Thyroid gland (tissue), 4 donors: ENCODE measurements at regions not wholly inside any gene's neighbourhood (a gene's known extent, or its start where the extent isn't known, plus 50 kb on each side); places are given as distances from the start of the nearest gene placed in this dataset.

Experiments
- DNase-seq, 2 donors: peaks; one replicate each; pipeline ENCODE4 v3.0.0-alpha.2; 2019
- H3K27ac ChIP-seq, 3 donors: fragments of 200-600 bp; sonication (generic); 1 replicate in 2 of 3; 2 replicates in 1 of 3; pipeline ENCODE4 v1.5.1; 2016 to 2019; ENCODE audit warnings: mild to moderate bottlenecking in 1 of 3, moderate library complexity in 1 of 3
- H3K27me3 ChIP-seq: fragments of 200-600 bp; sonication (generic); one replicate; pipeline ENCODE4 v1.5.1; 2019
- H3K36me3 ChIP-seq, 2 donors: fragments of 200-600 bp; sonication (generic); one replicate each; pipeline ENCODE4 v1.5.1; 2016 to 2019
- H3K4me1 ChIP-seq, 2 donors: fragments of 200-600 bp; sonication (generic); one replicate each; pipeline ENCODE4 v1.5.1; 2017 to 2019
- H3K4me3 ChIP-seq, 3 donors: fragments of 200-600 bp; sonication (generic); replicated peaks in 1 of 3; 1 replicate in 2 of 3; 2 replicates in 1 of 3; pipeline ENCODE4 v1.5.1; 2016; ENCODE audit warnings: mild to moderate bottlenecking in 1 of 3
- H3K9me3 ChIP-seq: fragments of 200-600 bp; sonication (generic); one replicate; pipeline ENCODE4 v1.5.1; 2017
- CTCF ChIP-seq, 6 experiments: fragments of 200-600 bp in 3 of 6; fragments of 450-650 bp in 3 of 6; sonication (generic) in 3 of 6; IDR thresholded peaks; one replicate each; pipeline ENCODE4 v1.5.1; 2016 to 2019; ENCODE audit warnings: antibody characterized with exemption in 6 of 6, mild to moderate bottlenecking in 2 of 6, inconsistent platforms in 1 of 6, moderate library complexity in 1 of 6
- POLR2A ChIP-seq, 2 donors: fragments of 450-650 bp; IDR thresholded peaks; one replicate each; pipeline ENCODE4 v1.6.1; 2017; ENCODE audit warnings: antibody characterized with exemption in 2 of 2, mild to moderate bottlenecking in 2 of 2, moderate library complexity in 1 of 2
- WGBS, 2 donors: methylation state at CpG; one replicate each; pipeline ENCODE4 v1.1.5; 2017; 5-methylcytosine and 5-hydroxymethylcytosine counted together
- intact Hi-C: fragments of 100-400 bp; cut with DNase I; formaldehyde crosslinking; loops from one replicate; pipeline ENCODE4 v1.15.1; 2023

GRCh38 chr17:65446838-65447526, 114.5 kb downstream of the AXIN2 start:
- H3K4me1 ChIP-seq, result no peaks in the 10 kb centered on the region
- DNase-seq, result no peak
- intact Hi-C loops, result no loop called here
- H3K9me3 ChIP-seq, result no peaks in the 10 kb centered on the region
- H3K4me3 ChIP-seq, result no peak overlapping the region
- H3K36me3 ChIP-seq, result no peaks in the 10 kb centered on the region
- no peak overlapping the region for H3K27ac ChIP-seq
- H3K27me3 ChIP-seq, result no peaks in the 10 kb centered on the region
- WGBS, 2 donors, result 71 to 81% methylated on average over 6 of the region's 6 CpGs
- TF ChIP-seq CTCF (IDR thresholded peaks at IDR 0.05), result no peak
- TF ChIP-seq POLR2A (IDR thresholded peaks at IDR 0.05), result no peak

GRCh38 chr17:65446043-65446442, 115.4 kb downstream of the AXIN2 start:
- no peak overlapping the region for H3K27ac ChIP-seq
- H3K4me3 ChIP-seq, result no peak overlapping the region
- peak; percentile 53 to 64 for DNase-seq
- WGBS, 2 donors, result 32 to 36% methylated on average over 3 of the region's 3 CpGs
- intact Hi-C loops, result no loop called here
- H3K4me1 ChIP-seq, result no peaks in the 10 kb centered on the region
- H3K9me3 ChIP-seq, result no peaks in the 10 kb centered on the region
- H3K36me3 ChIP-seq, result no peaks in the 10 kb centered on the region
- TF ChIP-seq CTCF (IDR thresholded peaks at IDR 0.05), result no peak
- no peak for TF ChIP-seq POLR2A (IDR thresholded peaks at IDR 0.05)
- no peaks in the 10 kb centered on the region for H3K27me3 ChIP-seq

GRCh38 chr17:65444049-65444448, 117.4 kb downstream of the AXIN2 start:
- no peaks in the 10 kb centered on the region for H3K27me3 ChIP-seq
- no peak for DNase-seq
- H3K36me3 ChIP-seq, result no peaks in the 10 kb centered on the region
- H3K9me3 ChIP-seq, result no peaks in the 10 kb centered on the region
- WGBS, 2 donors, result 92 to 96% methylated on average over 5 of the region's 5 CpGs
- no peak overlapping the region for H3K27ac ChIP-seq
- H3K4me3 ChIP-seq, result no peak overlapping the region
- TF ChIP-seq CTCF (IDR thresholded peaks at IDR 0.05) (no peak), POLR2A (IDR thresholded peaks at IDR 0.05) (no peak)
- no peaks in the 10 kb centered on the region for H3K4me1 ChIP-seq
- intact Hi-C loops, result no loop called here

GRCh38 chr17:65442691-65443090, 118.8 kb downstream of the AXIN2 start:
- Histone ChIP-seq H3K9me3 (no peaks in the 10 kb centered on the region), H3K4me1 (peaks cover 0 to 9% of the 10 kb centered on the region in 2 donors), H3K27me3 (no peaks in the 10 kb centered on the region), H3K36me3 (no peaks in the 10 kb centered on the region), H3K4me3 (no peak overlapping the region), H3K27ac (no peak overlapping the region)
- WGBS, 2 donors, result 64 to 91% methylated on average over 1 of the region's 1 CpG
- no peak for DNase-seq
- TF ChIP-seq CTCF (IDR thresholded peaks at IDR 0.05) (no peak), POLR2A (IDR thresholded peaks at IDR 0.05) (no peak)
- intact Hi-C loops, result no loop called here

GRCh38 chr17:65442250-65442649, 119.2 kb downstream of the AXIN2 start:
- Histone ChIP-seq H3K27ac (no peak overlapping the region), H3K4me1 (peaks cover 0 to 9% of the 10 kb centered on the region in 2 donors), H3K9me3 (no peaks in the 10 kb centered on the region), H3K36me3 (no peaks in the 10 kb centered on the region), H3K27me3 (no peaks in the 10 kb centered on the region), H3K4me3 (no peak overlapping the region)
- no peak for TF ChIP-seq CTCF (IDR thresholded peaks at IDR 0.05)
- no peak for TF ChIP-seq POLR2A (IDR thresholded peaks at IDR 0.05)
- intact Hi-C loops, result no loop called here
- DNase-seq, result no peak
- 77 to 89% methylated on average over 6 of the region's 6 CpGs for WGBS, 2 donors
